Activated naive CD4-positive, alpha-beta T cell treated with anti-CD3 and anti-CD28 coated beads for 36 hours (primary cell): ENCODE measurements at regions not wholly inside any gene's neighbourhood (a gene's known extent, or its start where the extent isn't known, plus 50 kb on each side); places are given as distances from the start of the nearest gene placed in this dataset.
"Not testable (repeated sequence)": the region's sequence is repeated elsewhere in the genome, so short reads cannot be mapped to it uniquely, and the experiment has no call there.

ENCODE experiments used
- CTCF ChIA-PET: fragments of 350-600 bp; sonication (Branson Sonifier 250); formaldehyde crosslinking; loops from one replicate; lab custom pipeline; 2021; ENCODE audit warnings: antibody characterized with exemption; lab: Charles Lee
- DNase-seq: peaks from one replicate; pipeline ENCODE4 v3.0.0-alpha.2; 2020
- H3K27ac Mint-ChIP-seq: one replicate; pipeline ENCODE4 v1.8.0; 2021; ENCODE audit warnings: mild to moderate bottlenecking, mixed read lengths
- H3K27me3 Mint-ChIP-seq: one replicate; pipeline ENCODE4 v1.8.0; 2021; ENCODE audit warnings: low read depth, mixed read lengths
- H3K36me3 Mint-ChIP-seq: one replicate; pipeline ENCODE4 v1.8.0; 2021; ENCODE audit warnings: low read depth, mixed read lengths
- H3K4me1 Mint-ChIP-seq: one replicate; pipeline ENCODE4 v1.8.0; 2021; ENCODE audit warnings: low read depth, mixed read lengths
- H3K4me3 Mint-ChIP-seq: one replicate; pipeline ENCODE4 v1.8.0; 2021; ENCODE audit warnings: mild to moderate bottlenecking, moderate library complexity, mixed read lengths
- H3K9me3 Mint-ChIP-seq: one replicate; pipeline ENCODE4 v1.8.0; 2021; ENCODE audit warnings: mixed read lengths
- intact Hi-C: fragments of 100-400 bp; cut with micrococcal nuclease; formaldehyde crosslinking; loops from one replicate; pipeline ENCODE4 v1.15.1; 2023

DNA sequence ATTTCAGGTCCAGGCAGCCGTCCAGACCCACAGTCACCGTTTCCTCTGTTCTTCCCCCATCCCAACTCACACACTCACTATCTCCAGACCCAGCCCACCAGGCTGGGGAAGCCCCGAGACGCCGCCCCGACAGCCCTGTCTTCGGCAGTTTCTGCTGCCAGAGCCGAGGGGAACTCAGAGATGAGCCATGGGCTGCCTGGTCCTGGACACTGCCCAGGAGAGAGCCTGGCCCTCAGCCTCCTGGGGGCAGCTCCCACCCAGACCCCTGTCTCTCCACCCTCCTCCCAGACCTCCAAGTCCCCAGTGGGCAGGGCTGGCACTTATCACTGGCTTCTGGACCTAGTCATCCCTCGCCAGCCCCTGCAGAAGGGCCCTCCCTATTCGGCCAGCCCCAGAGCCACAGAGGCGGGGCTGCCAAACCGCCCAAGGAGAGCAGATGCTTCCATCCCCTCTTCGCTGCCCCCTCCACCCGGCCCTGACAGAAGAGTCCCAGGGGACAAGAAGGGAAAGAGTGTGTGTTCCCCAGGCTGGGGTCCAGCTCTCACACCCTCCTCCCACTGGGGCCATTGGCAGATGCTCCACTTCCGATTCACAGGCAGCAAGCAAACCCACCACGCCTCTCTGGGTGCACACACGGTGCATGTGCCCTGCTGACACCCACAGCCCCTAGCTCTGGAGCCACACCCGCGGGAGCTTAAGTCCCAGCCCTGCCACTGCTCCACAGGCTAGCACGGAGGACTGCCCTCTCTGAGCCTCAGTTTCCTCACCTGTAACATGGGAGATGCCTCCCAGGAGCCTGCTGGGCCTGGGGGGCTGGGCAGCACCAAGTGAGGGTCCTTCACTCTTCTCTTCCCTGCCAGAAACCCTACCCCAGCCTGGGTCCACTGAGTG lies 186.4 kb downstream of the TBC1D2B start:
- H3K27ac Mint-ChIP-seq, CTCF ChIA-PET, H3K9me3 Mint-ChIP-seq, DNase-seq, H3K4me1 Mint-ChIP-seq, intact Hi-C loops, H3K4me3 Mint-ChIP-seq, H3K36me3 Mint-ChIP-seq, H3K27me3 Mint-ChIP-seq: not testable (repeated sequence)

DNA sequence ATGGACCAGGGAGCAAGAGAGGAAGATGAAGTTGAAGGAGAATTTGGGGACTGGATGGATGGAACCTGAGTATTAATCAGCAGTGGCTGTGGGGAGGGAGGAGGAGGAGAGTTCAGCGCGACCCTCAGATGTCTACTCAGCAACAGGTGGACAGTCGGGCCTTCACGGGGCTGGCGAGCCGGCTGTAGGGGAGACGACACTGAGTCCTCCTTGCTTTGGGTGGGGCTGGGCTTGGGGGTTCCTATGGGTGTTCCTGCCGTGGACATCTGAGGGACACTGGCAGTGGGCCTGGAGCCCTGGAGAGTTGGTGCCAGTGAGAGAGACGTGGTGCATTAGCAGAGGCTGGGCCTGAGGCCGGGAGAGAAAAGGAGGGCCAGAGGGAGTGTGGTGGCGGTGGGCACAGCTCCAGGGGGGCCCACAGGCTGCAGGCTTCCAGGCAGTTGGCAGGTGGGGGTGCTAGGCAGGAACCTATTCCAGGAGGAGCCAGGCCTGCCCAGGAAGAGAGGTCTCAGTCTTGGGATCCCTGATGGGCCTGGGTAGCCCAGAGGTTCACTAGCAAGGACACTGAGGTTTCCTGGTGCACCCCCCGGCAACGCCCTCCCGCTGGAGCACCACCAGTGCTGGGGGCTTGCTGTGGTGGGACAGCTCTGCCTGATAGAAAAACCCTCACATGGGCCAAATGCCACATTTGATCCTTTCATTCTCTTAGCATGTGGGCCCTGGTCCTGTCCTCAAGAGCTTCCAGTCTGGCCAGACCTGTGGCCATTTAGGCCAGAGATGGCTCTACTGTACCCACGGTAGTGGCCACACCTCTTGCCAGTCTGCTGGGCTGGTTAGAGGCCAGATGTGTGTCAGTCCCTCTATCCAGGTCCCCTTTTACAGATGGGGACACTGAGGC lies 187.4 kb downstream of the TBC1D2B start:
- H3K4me3 Mint-ChIP-seq, H3K4me1 Mint-ChIP-seq, H3K27ac Mint-ChIP-seq, H3K27me3 Mint-ChIP-seq, H3K36me3 Mint-ChIP-seq, CTCF ChIA-PET, DNase-seq, intact Hi-C loops, H3K9me3 Mint-ChIP-seq: not testable (repeated sequence)

DNA sequence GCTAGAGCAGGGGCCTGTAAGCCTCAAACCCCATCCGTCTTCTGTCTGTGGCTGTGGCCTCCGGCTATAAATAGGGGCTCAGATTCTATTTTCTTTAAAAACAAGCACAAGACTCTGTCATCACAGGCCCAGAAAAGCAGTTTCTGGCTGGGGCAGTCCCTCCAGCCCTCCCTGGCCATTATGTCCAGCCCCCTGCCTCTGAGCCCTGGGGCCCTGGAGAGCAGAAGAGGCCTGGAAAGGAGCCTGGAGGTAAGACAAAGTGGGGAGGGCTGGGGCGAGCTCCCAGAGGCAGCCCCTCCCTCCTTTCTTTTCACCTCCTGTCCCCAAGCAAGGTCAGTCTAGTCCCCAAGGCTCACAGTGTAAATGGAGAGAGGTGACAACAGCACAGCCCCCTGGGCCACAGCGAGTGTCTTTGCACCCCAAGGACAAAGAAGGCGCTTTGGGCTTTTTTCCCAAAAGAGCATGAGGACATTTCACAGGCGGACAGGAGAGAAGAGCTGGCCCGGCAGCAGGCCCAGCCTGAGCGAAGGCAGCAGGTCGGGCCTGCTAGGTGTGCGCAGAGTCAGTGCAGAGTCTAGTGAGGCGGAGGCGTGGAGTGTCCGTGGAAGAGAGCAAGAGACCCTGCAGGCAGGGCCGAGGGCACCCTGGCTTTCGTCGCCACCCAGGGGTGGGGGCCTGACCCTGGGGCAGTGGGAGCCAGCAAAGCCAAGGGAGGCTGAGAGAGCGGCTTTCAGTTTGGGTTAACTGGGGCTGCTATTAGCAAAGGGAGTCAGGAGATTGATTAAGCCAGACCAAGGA lies 188.3 kb downstream of the TBC1D2B start:
- Mint-ChIP-seq H3K4me1 (no peaks in the 10 kb centered on the region), H3K9me3 (no peaks in the 10 kb centered on the region), H3K4me3 (no peak overlapping the region), H3K27me3 (peaks cover 3% of the 10 kb centered on the region), H3K27ac (no peak overlapping the region), H3K36me3 (no peaks in the 10 kb centered on the region)
- intact Hi-C loops: no loop called here
- no peak for DNase-seq
- CTCF ChIA-PET: no interaction called here

DNA sequence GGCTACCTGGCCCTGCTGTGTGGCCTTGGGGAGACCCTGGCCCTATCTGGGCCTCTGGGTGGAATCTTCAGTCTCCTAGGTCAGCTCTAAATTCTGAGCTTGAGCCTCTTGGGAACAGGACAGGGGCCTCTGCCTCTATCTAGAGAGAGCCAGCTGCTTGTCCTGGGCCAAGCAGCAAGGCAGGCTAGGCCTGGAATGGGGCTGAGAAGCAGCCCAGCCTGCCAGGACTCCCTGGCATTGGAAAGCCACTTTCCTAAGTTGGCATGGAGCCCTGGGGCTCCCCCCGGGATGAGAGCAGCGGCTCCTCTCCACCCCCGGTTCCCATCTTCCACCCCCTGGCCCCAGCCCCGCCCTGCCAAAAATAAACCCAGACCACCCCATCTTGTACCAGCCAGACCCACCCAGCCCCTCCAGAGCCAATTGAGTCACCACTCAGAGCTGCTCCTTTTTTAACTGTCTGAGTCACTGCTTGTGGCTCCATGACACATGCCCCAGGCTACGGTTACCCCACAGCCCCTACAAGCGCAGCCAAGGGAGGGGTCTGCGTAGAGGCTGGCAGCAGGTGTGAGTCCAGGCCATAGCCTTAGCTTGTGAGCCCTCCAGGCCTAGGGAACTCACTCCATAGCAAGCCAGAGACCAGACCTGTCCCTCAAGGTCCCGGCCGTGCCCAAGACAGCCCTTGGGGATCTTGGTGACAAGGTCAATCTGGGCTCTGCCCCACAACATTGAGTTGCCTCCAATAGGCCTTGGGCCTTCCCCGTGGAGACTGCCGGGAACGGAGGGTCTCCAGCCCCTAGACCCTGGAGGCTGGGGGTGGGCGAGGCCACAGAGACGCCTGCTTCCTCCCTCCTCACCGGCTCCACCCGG lies 189.7 kb downstream of the TBC1D2B start:
- CTCF ChIA-PET, DNase-seq, H3K4me3 Mint-ChIP-seq: not testable (repeated sequence)

DNA sequence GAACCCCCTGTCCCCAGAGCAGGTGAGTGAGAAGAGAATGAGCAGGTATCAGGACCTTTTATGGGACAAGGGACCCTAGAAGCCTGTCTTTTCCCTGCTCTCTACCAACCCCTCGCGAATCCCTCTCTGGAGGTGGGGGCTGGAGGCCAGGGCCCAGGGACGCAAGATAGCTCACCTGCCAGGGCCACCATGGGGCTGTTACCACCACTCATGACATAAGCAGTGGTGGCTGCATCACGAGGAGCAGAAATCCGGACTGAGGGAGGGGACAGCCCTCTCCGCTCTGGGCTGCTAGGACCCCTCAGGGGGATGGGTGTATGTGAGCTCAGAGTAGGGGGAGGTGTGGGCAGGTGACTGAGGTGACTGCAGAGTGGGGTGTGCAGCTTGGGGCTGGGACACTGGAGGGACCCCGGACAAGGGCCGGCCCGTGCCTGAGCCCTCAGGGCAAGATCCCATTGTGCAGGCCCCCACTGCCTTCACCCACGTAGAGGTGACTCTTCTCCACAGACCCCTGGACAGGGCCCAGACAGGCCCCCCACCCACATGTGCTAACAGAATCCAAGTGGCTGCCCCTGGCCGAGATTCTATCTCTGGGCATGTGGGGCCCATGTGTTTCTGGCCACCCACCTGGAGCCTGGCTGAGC lies 190.6 kb downstream of the TBC1D2B start:
- no peak for DNase-seq
- H3K36me3 Mint-ChIP-seq: no peaks in the 10 kb centered on the region
- no peak overlapping the region for H3K4me3 Mint-ChIP-seq
- no peak overlapping the region for H3K27ac Mint-ChIP-seq
- no peaks in the 10 kb centered on the region for H3K4me1 Mint-ChIP-seq
- CTCF ChIA-PET: no interaction called here
- intact Hi-C loops: no loop called here
- H3K9me3 Mint-ChIP-seq: no peaks in the 10 kb centered on the region
- H3K27me3 Mint-ChIP-seq: no peaks in the 10 kb centered on the region

More for the DNA sequence above, 189.7 kb downstream of the TBC1D2B start:
- H3K4me1 Mint-ChIP-seq, H3K9me3 Mint-ChIP-seq, H3K27me3 Mint-ChIP-seq, H3K36me3 Mint-ChIP-seq, H3K27ac Mint-ChIP-seq, intact Hi-C loops: not testable (repeated sequence)

DNA sequence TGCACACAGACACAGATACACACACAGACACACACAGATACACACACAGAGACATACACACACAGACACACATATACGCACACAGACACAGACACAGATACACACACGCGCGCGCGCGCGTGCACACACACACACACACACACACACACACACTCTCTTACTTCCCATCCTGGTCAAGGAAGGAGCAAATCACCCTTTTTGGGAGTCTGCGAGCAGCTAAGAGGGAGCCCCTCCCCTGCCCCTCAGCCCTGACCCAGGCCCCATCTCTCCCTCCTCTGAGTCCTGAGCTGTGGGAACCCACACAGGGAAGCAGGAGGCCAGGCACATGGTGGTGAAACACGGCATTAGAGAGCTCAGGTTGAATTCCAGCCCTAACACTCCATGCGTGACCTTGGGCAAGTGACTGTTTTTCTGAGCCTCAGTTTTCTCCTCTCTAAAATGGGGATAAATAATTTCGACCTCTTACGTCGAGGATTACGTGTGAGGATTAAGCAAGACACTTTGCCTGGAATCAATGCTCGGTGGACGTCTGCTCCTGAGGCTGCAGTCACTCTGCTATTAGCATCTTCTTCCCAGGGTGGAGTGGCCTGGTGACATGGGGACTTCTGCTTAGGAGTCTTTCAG lies 191.5 kb downstream of the TBC1D2B start:
- H3K36me3 Mint-ChIP-seq, H3K4me1 Mint-ChIP-seq, H3K9me3 Mint-ChIP-seq, H3K27ac Mint-ChIP-seq, DNase-seq, intact Hi-C loops, H3K4me3 Mint-ChIP-seq, H3K27me3 Mint-ChIP-seq, CTCF ChIA-PET: not testable (repeated sequence)

DNA sequence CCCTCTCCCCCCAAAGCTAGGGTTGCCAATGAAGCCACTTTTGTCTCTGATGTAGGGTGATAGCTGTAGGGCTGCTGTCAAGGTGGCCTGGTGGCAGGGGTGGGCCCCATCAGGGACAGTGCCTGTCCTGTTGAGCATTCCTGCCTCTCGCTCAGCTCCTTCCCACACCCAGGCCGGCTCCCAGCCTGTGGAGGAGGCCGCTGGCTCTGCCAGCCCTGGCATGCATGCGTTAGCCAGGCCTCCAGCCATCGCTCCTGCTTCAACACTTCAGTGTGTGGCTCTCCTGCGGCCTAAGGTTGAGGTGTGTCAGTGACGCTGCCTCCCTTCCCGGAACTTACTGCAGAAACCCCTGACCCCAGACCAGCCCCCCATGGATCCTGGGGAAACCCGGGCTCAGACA lies 194.5 kb downstream of the TBC1D2B start:
- H3K27me3 Mint-ChIP-seq, DNase-seq, H3K4me1 Mint-ChIP-seq, H3K27ac Mint-ChIP-seq, H3K9me3 Mint-ChIP-seq, CTCF ChIA-PET, intact Hi-C loops, H3K4me3 Mint-ChIP-seq, H3K36me3 Mint-ChIP-seq: not testable (repeated sequence)

DNA sequence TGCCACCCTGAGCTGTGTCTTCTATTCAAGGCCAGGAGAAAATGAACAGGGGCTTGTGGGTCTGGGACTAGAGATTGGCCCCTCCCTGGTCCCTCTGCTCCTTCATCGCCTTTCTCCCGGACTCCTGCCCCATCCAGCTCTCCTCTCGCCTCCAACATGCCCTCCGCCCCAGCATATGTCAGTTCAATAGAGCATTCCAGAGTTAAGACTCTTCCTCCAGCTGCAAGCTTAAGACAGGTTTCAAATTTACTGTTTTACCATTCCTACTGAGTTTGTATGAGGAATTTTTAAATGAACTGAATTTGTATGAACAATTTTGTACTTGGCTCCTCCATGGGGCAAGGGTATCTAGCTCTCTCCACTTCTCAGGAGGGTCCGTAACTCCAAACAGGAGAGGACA lies 195.6 kb downstream of the TBC1D2B start:
- intact Hi-C loops: no loop called here
- H3K36me3 Mint-ChIP-seq: no peaks in the 10 kb centered on the region
- no peaks in the 10 kb centered on the region for H3K9me3 Mint-ChIP-seq
- no peak for DNase-seq
- H3K27me3 Mint-ChIP-seq: no peaks in the 10 kb centered on the region
- CTCF ChIA-PET: interaction anchor here (0.6 to 0.8 kb wide), 2 partner anchors 10 to 21 kb away, joined by 3 to 4 read pairs; no protein-coding TSS in a partner anchor
- H3K4me3 Mint-ChIP-seq: no peak overlapping the region
- H3K27ac Mint-ChIP-seq: no peak overlapping the region
- no peaks in the 10 kb centered on the region for H3K4me1 Mint-ChIP-seq

DNA sequence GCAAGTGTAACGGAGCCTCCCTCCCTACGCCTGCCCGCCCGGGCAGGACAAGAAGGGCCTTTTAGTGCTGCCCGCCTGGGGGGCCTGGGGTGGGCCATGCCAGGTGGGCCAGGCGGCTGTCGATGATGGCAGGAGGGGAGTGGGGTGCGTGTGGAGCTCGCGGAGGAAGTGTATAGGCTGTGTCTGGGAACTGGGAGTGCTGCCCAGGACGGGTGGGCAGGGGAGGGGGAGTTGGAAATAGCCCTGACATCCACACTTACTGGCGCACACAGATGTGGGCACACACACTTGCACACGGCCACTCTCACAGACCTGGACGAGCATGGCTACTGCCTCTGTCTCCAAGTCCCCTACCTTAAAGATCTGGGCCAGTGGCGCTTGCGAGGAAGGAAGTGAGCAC lies 196.0 kb downstream of the TBC1D2B start:
- CTCF ChIA-PET: interaction anchor here (0.8 kb wide), 1 partner anchor 21 kb away, joined by 3 read pairs; no protein-coding TSS in a partner anchor
- H3K4me3 Mint-ChIP-seq, H3K27ac Mint-ChIP-seq, DNase-seq, H3K4me1 Mint-ChIP-seq, intact Hi-C loops, H3K27me3 Mint-ChIP-seq, H3K36me3 Mint-ChIP-seq, H3K9me3 Mint-ChIP-seq: not testable (repeated sequence)

DNA sequence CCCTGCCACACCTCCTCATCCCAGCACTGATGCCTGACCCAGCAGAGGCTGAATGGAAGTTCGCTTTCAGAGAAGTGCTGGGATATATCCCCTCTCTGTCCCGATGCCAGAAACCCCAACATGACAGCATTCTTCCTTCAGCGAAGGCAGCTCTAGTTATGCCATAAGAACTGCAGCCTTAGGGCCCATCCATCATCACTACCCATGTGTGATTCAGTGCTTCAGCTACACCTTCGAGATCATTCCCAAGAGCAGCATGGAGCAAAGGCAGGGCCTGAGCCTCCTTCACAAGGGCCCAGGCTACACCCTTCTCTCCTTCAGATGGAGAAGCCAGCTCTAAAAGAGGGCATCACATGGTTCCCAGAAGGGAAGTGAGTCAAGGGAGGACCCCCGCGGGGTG lies 198.0 kb downstream of the TBC1D2B start:
- CTCF ChIA-PET, H3K4me1 Mint-ChIP-seq, DNase-seq, H3K9me3 Mint-ChIP-seq, H3K27ac Mint-ChIP-seq, H3K36me3 Mint-ChIP-seq, H3K4me3 Mint-ChIP-seq, intact Hi-C loops, H3K27me3 Mint-ChIP-seq: not testable (repeated sequence)
